GM23338 (cell line): ENCODE measurements at regions not wholly inside any gene's neighbourhood (a gene's known extent, or its start where the extent isn't known, plus 50 kb on each side); places are given as distances from the start of the nearest gene placed in this dataset.

Experiments
- ATAC-seq: fragments of 200-7000 bp; cut with Tn5 transposase; 3 replicates; pipeline ENCODE4 v1.9.1; 2020
- DNase-seq: peaks from one replicate; pipeline ENCODE4 v3.0.0-alpha.2; 2015; ENCODE audit warnings: low spot score
- H2AFZ ChIP-seq: fragments of 200-600 bp; sonication (generic); 2 replicates; pipeline ENCODE4 v1.8.0; 2016; ENCODE audit warnings: antibody characterized with exemption, mild to moderate bottlenecking, moderate library complexity
- H3F3A ChIP-seq: fragments of 200-600 bp; sonication (generic); replicated peaks from 2 replicates; pipeline ENCODE4 v1.8.0; 2017; ENCODE audit warnings: antibody characterized with exemption, mixed run types, low read depth
- H3K27ac ChIP-seq: fragments of 200-600 bp; sonication (generic); 2 replicates; pipeline ENCODE4 v1.6.1; 2016; ENCODE audit warnings: low read depth
- H3K27me3 ChIP-seq: fragments of 200-600 bp; sonication (generic); 2 replicates; pipeline ENCODE4 v1.8.0; 2016; ENCODE audit warnings: mild to moderate bottlenecking, mixed run types, moderate library complexity; ENCODE audit not compliant: insufficient read depth
- H3K36me3 ChIP-seq: fragments of 200-600 bp; sonication (generic); 2 replicates; pipeline ENCODE4 v1.8.0; 2016; ENCODE audit warnings: mild to moderate bottlenecking; ENCODE audit not compliant: insufficient read depth
- H3K4me1 ChIP-seq: fragments of 200-600 bp; sonication (generic); 2 replicates; pipeline ENCODE4 v1.8.0; 2016; ENCODE audit warnings: mild to moderate bottlenecking, moderate library complexity; ENCODE audit not compliant: insufficient read depth
- H3K4me2 ChIP-seq: fragments of 200-600 bp; sonication (generic); 2 replicates; pipeline ENCODE4 v1.7.1; 2017; ENCODE audit warnings: mixed run types
- H3K4me3 ChIP-seq: fragments of 200-600 bp; sonication (generic); 2 replicates; pipeline ENCODE4 v1.6.1; 2016; ENCODE audit warnings: mixed run types
- H3K79me2 ChIP-seq: fragments of 200-600 bp; sonication (generic); replicated peaks from 2 replicates; pipeline ENCODE4 v1.8.0; 2017; ENCODE audit warnings: mild to moderate bottlenecking; ENCODE audit not compliant: insufficient read depth
- H3K9me2 ChIP-seq: fragments of 200-600 bp; sonication (generic); 2 replicates; pipeline ENCODE4 v1.8.0; 2017; ENCODE audit not compliant: insufficient read depth
- H4K20me1 ChIP-seq: fragments of 200-600 bp; sonication (generic); replicated peaks from 2 replicates; pipeline ENCODE4 v1.8.0; 2017; ENCODE audit warnings: mild to moderate bottlenecking; ENCODE audit not compliant: insufficient read depth
- H3K27ac Mint-ChIP-seq: 2 replicates; pipeline ENCODE4 v1.8.0; 2020; ENCODE audit warnings: inconsistent platforms, mild to moderate bottlenecking, moderate library complexity, mixed read lengths
- H3K27me3 Mint-ChIP-seq: 3 replicates; pipeline ENCODE4 v1.8.0; 2022; ENCODE audit warnings: low read depth, mild to moderate bottlenecking, moderate library complexity, mixed read lengths, inconsistent platforms; ENCODE audit not compliant: insufficient read depth, poor library complexity
- H3K36me3 Mint-ChIP-seq: 3 replicates; pipeline ENCODE4 v1.8.0; 2021; ENCODE audit warnings: low read depth, mild to moderate bottlenecking, inconsistent platforms, moderate library complexity, mixed read lengths
- H3K4me1 Mint-ChIP-seq: 3 replicates; pipeline ENCODE4 v1.8.0; 2020; ENCODE audit warnings: mild to moderate bottlenecking, inconsistent platforms, mixed read lengths
- H3K4me3 Mint-ChIP-seq: 3 replicates; pipeline ENCODE4 v1.8.0; 2021; ENCODE audit warnings: moderate library complexity, mild to moderate bottlenecking, inconsistent platforms, mixed read lengths
- H3K9me3 Mint-ChIP-seq: 3 replicates; pipeline ENCODE4 v1.8.0; 2020; ENCODE audit warnings: moderate library complexity, mild to moderate bottlenecking, inconsistent platforms, mixed read lengths
- EZH2phosphoT487 ChIP-seq: fragments of 200-600 bp; sonication (generic); IDR thresholded peaks from one replicate; pipeline ENCODE4 v1.8.1; 2018; ENCODE audit warnings: antibody characterized with exemption; ENCODE audit not compliant: unreplicated experiment
- JUNB ChIP-seq: IDR thresholded peaks from one replicate; pipeline ENCODE4 v1.6.1; 2016; ENCODE audit warnings: antibody characterized with exemption; ENCODE audit not compliant: unreplicated experiment
- NANOG ChIP-seq: IDR thresholded peaks from 2 replicates; pipeline ENCODE4 v1.6.1; 2016; ENCODE audit warnings: antibody characterized with exemption, borderline replicate concordance
- POLR2AphosphoS5 ChIP-seq: IDR thresholded peaks from 2 replicates; pipeline ENCODE4 v1.6.1; 2016; ENCODE audit warnings: antibody characterized with exemption, low read depth
- ZNF331 ChIP-seq: fragments of 250-450 bp; sonication (Bioruptor Pico); IDR thresholded peaks from 2 replicates; pipeline ENCODE4 v1.5.0; 2020; ENCODE audit warnings: low read depth, mild to moderate bottlenecking, moderate library complexity
- TF ChIP-seq, protein P1 (sequence below): IDR thresholded peaks from one replicate; pipeline ENCODE4 v1.6.1; 2018; ENCODE audit warnings: antibody characterized with exemption; ENCODE audit not compliant: unreplicated experiment
- TF ChIP-seq, protein P2 (sequence below): fragments of 250-450 bp; sonication (Bioruptor Pico); IDR thresholded peaks from 2 replicates; pipeline ENCODE4 v1.5.0; 2020; ENCODE audit warnings: mild to moderate bottlenecking, moderate library complexity

DNA sequence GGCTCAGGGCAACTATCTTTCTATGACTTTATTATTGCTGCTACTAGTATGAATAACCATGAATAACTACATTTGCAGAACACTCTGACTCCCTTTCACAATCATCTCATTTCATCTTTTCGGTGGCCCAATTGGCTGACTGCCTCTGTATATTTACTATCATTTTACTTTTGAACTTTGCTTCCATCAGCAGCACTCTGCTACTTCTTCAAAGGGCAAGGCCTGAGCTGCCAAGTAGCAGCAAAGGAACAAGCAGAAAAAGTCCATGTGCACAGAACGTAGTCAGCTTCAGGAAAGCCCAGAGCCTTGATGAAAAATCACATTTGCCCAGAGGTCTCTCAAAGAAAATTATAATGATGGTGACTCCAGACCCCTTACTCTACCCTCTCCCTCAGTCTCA is 214.5 kb upstream of the PUM3 start:
- no peak overlapping the region for H3K4me2 ChIP-seq
- H3F3A ChIP-seq: no peaks in the 10 kb centered on the region
- no peaks in the 10 kb centered on the region for H3K27me3 Mint-ChIP-seq
- no peak for DNase-seq
- no peaks in the 10 kb centered on the region for H3K79me2 ChIP-seq
- H3K4me3 Mint-ChIP-seq: no peak overlapping the region
- H3K9me2 ChIP-seq: no peaks in the 10 kb centered on the region
- TF ChIP-seq JUNB (no peak), POLR2AphosphoS5 (no peak), ZNF331 (CRISPR knock-in tag) (no peak), NANOG (no peak), EZH2phosphoT487 (no peak)
- TF ChIP-seq, protein P1, sequence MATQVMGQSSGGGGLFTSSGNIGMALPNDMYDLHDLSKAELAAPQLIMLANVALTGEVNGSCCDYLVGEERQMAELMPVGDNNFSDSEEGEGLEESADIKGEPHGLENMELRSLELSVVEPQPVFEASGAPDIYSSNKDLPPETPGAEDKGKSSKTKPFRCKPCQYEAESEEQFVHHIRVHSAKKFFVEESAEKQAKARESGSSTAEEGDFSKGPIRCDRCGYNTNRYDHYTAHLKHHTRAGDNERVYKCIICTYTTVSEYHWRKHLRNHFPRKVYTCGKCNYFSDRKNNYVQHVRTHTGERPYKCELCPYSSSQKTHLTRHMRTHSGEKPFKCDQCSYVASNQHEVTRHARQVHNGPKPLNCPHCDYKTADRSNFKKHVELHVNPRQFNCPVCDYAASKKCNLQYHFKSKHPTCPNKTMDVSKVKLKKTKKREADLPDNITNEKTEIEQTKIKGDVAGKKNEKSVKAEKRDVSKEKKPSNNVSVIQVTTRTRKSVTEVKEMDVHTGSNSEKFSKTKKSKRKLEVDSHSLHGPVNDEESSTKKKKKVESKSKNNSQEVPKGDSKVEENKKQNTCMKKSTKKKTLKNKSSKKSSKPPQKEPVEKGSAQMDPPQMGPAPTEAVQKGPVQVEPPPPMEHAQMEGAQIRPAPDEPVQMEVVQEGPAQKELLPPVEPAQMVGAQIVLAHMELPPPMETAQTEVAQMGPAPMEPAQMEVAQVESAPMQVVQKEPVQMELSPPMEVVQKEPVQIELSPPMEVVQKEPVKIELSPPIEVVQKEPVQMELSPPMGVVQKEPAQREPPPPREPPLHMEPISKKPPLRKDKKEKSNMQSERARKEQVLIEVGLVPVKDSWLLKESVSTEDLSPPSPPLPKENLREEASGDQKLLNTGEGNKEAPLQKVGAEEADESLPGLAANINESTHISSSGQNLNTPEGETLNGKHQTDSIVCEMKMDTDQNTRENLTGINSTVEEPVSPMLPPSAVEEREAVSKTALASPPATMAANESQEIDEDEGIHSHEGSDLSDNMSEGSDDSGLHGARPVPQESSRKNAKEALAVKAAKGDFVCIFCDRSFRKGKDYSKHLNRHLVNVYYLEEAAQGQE: no peak
- TF ChIP-seq, protein P2, sequence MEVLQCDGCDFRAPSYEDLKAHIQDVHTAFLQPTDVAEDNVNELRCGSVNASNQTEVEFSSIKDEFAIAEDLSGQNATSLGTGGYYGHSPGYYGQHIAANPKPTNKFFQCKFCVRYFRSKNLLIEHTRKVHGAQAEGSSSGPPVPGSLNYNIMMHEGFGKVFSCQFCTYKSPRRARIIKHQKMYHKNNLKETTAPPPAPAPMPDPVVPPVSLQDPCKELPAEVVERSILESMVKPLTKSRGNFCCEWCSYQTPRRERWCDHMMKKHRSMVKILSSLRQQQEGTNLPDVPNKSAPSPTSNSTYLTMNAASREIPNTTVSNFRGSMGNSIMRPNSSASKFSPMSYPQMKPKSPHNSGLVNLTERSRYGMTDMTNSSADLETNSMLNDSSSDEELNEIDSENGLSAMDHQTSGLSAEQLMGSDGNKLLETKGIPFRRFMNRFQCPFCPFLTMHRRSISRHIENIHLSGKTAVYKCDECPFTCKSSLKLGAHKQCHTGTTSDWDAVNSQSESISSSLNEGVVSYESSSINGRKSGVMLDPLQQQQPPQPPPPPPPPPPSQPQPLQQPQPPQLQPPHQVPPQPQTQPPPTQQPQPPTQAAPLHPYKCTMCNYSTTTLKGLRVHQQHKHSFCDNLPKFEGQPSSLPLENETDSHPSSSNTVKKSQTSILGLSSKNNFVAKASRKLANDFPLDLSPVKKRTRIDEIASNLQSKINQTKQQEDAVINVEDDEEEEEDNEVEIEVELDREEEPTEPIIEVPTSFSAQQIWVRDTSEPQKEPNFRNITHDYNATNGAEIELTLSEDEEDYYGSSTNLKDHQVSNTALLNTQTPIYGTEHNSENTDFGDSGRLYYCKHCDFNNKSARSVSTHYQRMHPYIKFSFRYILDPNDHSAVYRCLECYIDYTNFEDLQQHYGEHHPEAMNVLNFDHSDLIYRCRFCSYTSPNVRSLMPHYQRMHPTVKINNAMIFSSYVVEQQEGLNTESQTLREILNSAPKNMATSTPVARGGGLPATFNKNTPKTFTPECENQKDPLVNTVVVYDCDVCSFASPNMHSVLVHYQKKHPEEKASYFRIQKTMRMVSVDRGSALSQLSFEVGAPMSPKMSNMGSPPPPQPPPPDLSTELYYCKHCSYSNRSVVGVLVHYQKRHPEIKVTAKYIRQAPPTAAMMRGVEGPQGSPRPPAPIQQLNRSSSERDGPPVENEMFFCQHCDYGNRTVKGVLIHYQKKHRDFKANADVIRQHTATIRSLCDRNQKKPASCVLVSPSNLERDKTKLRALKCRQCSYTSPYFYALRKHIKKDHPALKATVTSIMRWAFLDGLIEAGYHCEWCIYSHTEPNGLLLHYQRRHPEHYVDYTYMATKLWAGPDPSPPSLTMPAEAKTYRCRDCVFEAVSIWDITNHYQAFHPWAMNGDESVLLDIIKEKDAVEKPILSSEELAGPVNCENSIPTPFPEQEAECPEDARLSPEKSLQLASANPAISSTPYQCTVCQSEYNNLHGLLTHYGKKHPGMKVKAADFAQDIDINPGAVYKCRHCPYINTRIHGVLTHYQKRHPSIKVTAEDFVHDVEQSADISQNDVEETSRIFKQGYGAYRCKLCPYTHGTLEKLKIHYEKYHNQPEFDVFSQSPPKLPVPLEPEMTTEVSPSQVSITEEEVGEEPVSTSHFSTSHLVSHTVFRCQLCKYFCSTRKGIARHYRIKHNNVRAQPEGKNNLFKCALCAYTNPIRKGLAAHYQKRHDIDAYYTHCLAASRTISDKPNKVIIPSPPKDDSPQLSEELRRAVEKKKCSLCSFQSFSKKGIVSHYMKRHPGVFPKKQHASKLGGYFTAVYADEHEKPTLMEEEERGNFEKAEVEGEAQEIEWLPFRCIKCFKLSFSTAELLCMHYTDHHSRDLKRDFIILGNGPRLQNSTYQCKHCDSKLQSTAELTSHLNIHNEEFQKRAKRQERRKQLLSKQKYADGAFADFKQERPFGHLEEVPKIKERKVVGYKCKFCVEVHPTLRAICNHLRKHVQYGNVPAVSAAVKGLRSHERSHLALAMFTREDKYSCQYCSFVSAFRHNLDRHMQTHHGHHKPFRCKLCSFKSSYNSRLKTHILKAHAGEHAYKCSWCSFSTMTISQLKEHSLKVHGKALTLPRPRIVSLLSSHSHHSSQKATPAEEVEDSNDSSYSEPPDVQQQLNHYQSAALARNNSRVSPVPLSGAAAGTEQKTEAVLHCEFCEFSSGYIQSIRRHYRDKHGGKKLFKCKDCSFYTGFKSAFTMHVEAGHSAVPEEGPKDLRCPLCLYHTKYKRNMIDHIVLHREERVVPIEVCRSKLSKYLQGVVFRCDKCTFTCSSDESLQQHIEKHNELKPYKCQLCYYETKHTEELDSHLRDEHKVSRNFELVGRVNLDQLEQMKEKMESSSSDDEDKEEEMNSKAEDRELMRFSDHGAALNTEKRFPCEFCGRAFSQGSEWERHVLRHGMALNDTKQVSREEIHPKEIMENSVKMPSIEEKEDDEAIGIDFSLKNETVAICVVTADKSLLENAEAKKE (CRISPR knock-in tag): no peak
- no peaks in the 10 kb centered on the region for H3K36me3 ChIP-seq
- no peak overlapping the region for H3K27ac ChIP-seq
- H3K27me3 ChIP-seq: no peaks in the 10 kb centered on the region
- ATAC-seq: no peak
- H3K4me3 ChIP-seq: no peak overlapping the region
- no peaks in the 10 kb centered on the region for H4K20me1 ChIP-seq
- H3K9me3 Mint-ChIP-seq: no peaks in the 10 kb centered on the region; the same call in 2 of the 3 replicates
- no peaks in the 10 kb centered on the region; the same call in 2 of the 3 replicates for H3K36me3 Mint-ChIP-seq
- no peak overlapping the region for H2AFZ ChIP-seq
- peaks cover 17% of the 10 kb centered on the region for H3K4me1 Mint-ChIP-seq
- H3K27ac Mint-ChIP-seq: no peak overlapping the region
- peaks cover 5% of the 10 kb centered on the region; the same call in 1 of the 2 replicates for H3K4me1 ChIP-seq
